ENCODE measurements at regions not wholly inside any gene's neighbourhood (a gene's known extent, or its start where the extent isn't known, plus 50 kb on each side); places are given as distances from the start of the nearest gene placed in this dataset.

DNA sequence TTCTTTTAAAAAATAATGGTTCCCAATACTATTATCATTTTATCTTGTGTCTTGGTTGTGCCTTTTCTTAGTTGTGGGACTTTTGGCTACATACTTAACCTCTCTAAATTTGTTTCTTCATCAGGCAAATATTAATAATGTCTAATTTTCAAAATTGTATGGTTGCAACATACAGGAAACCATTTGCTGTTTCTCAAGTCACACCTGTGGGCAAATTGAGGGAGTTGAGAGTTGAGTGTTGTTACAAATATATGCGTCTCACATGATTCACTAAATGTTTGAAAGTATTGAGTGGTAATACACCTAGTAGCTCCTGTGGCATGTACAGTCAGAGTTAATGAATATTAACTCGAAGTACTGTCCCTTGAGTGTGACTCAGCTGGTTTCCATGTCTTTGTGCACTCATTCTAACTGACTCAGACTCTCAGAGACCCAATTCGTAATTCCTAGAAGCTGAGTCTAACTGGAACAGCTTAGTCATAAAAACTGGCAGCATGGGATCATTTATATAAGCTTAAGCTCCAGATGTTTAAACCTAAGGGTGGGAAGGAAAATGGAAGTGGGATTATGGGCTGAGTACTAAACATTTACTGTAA, 802.4 kb downstream of the TRIML1 start (continued):
- TF ChIP-seq POLR2AphosphoS2 (conservative IDR thresholded peaks at IDR 0.05; ENCODE audit: low read length) (no peak), SREBF2 (IDR thresholded peaks at IDR 0.05) (no peak), ZC3H11A (IDR thresholded peaks at IDR 0.05) (no peak), TP53 (CRISPR knock-in tag; IDR thresholded peaks at IDR 0.05) (no peak), MAZ (IDR thresholded peaks at IDR 0.05; ENCODE audit: borderline replicate concordance, low read depth, low read length) (no peak), NR3C1 (IDR thresholded peaks at IDR 0.05) (no peak), HEYL (CRISPR knock-in tag; IDR thresholded peaks at IDR 0.05) (no peak), EHF (CRISPR knock-in tag; IDR thresholded peaks at IDR 0.05) (no peak), POLR2A (IDR thresholded peaks at IDR 0.05; ENCODE audit: low read length) (no peak), PBX3 (IDR thresholded peaks at IDR 0.05) (no peak), EP300 (IDR thresholded peaks at IDR 0.05) (peak in 1 of 2 experiments; percentile 48; a peak in 2 of 5 replicates), NFE2L2 (conservative IDR thresholded peaks at IDR 0.05; ENCODE audit: low read length) (peak; percentile 41; the same call in 1 of the 2 replicates), HOXB5 (CRISPR knock-in tag; IDR thresholded peaks at IDR 0.05) (no peak), CHD2 (IDR thresholded peaks at IDR 0.05; ENCODE audit: low read length, partially characterized antibody) (no peak), RNF2 (IDR thresholded peaks at IDR 0.05; ENCODE audit: borderline replicate concordance, low read depth) (no peak), HOXA7 (CRISPR knock-in tag; IDR thresholded peaks at IDR 0.05) (no peak), CHD4 (IDR thresholded peaks at IDR 0.05; ENCODE audit: borderline replicate concordance) (no peak), CBX2 (IDR thresholded peaks at IDR 0.05; ENCODE audit: borderline replicate concordance, low read depth) (no peak), HDAC2 (IDR thresholded peaks at IDR 0.05) (no peak), MYC (IDR thresholded peaks at IDR 0.05; ENCODE audit: borderline replicate concordance, low read length) (no peak), TFCP2L1 (CRISPR knock-in tag; IDR thresholded peaks at IDR 0.05) (no peak), MAX (IDR thresholded peaks at IDR 0.05) (no peak; the same call in 1 of the 2 replicates), EHMT2 (IDR thresholded peaks at IDR 0.05; ENCODE audit: low read depth) (no peak)
- TF ChIP-seq, protein P1, sequence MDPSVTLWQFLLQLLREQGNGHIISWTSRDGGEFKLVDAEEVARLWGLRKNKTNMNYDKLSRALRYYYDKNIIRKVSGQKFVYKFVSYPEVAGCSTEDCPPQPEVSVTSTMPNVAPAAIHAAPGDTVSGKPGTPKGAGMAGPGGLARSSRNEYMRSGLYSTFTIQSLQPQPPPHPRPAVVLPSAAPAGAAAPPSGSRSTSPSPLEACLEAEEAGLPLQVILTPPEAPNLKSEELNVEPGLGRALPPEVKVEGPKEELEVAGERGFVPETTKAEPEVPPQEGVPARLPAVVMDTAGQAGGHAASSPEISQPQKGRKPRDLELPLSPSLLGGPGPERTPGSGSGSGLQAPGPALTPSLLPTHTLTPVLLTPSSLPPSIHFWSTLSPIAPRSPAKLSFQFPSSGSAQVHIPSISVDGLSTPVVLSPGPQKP (IDR thresholded peaks at IDR 0.05; ENCODE audit: low read depth, low read length) = no peak
- TF ChIP-seq, protein P2, sequence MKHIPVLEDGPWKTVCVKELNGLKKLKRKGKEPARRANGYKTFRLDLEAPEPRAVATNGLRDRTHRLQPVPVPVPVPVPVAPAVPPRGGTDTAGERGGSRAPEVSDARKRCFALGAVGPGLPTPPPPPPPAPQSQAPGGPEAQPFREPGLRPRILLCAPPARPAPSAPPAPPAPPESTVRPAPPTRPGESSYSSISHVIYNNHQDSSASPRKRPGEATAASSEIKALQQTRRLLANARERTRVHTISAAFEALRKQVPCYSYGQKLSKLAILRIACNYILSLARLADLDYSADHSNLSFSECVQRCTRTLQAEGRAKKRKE (CRISPR knock-in tag; IDR thresholded peaks at IDR 0.05; ENCODE audit: low read depth) = no peak
- TF ChIP-seq, protein P3, sequence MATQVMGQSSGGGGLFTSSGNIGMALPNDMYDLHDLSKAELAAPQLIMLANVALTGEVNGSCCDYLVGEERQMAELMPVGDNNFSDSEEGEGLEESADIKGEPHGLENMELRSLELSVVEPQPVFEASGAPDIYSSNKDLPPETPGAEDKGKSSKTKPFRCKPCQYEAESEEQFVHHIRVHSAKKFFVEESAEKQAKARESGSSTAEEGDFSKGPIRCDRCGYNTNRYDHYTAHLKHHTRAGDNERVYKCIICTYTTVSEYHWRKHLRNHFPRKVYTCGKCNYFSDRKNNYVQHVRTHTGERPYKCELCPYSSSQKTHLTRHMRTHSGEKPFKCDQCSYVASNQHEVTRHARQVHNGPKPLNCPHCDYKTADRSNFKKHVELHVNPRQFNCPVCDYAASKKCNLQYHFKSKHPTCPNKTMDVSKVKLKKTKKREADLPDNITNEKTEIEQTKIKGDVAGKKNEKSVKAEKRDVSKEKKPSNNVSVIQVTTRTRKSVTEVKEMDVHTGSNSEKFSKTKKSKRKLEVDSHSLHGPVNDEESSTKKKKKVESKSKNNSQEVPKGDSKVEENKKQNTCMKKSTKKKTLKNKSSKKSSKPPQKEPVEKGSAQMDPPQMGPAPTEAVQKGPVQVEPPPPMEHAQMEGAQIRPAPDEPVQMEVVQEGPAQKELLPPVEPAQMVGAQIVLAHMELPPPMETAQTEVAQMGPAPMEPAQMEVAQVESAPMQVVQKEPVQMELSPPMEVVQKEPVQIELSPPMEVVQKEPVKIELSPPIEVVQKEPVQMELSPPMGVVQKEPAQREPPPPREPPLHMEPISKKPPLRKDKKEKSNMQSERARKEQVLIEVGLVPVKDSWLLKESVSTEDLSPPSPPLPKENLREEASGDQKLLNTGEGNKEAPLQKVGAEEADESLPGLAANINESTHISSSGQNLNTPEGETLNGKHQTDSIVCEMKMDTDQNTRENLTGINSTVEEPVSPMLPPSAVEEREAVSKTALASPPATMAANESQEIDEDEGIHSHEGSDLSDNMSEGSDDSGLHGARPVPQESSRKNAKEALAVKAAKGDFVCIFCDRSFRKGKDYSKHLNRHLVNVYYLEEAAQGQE (IDR thresholded peaks at IDR 0.05) = no peak

All from A549 (cell line).